Endothelial cell of umbilical vein (primary cell): ENCODE measurements at regions not wholly inside any gene's neighbourhood (a gene's known extent, or its start where the extent isn't known, plus 50 kb on each side); places are given as distances from the start of the nearest gene placed in this dataset.

ENCODE experiments used
- BruUV-seq: library from RNA; stranded (reverse); fragments of 400-500 nt; replicated peaks from 2 replicates; lab custom pipeline; 2021; lab: Mats Ljungman, UMichigan
- CTCF ChIA-PET: fragments of 300-600, 350-600 bp; sonication (Branson Sonifier 250); formaldehyde crosslinking; loops from one replicate; lab custom pipeline; 2021; ENCODE audit warnings: antibody characterized with exemption, inconsistent platforms; lab: Charles Lee
- POLR2A ChIA-PET: fragments of 300-600, 350-600 bp; sonication (Branson Sonifier 250); formaldehyde crosslinking; loops from one replicate; lab custom pipeline; 2021; ENCODE audit warnings: antibody characterized with exemption, inconsistent platforms; lab: Charles Lee
- DNase-seq: peaks from one replicate; pipeline ENCODE4 v3.0.0-alpha.2; 2011; ENCODE audit warnings: low read depth, low spot score
- FAIRE-seq: peaks from 2 replicates; lab custom pipeline; 2011; peaks lifted over from hg19 to GRCh38; lab: Jason Lieb, UNC
- H2AFZ ChIP-seq: 2 replicates; pipeline ENCODE4 v1.6.0; 2012; ENCODE audit warnings: low read depth, low read length, control low read depth, inconsistent platforms
- H3K27ac ChIP-seq: 2 replicates; pipeline ENCODE4 v1.5.1; 2011; ENCODE audit warnings: low read depth, mild to moderate bottlenecking, control low read depth, low read length, moderate library complexity; ENCODE audit not compliant: insufficient read depth
- H3K27me3 ChIP-seq, 2 experiments: 2 replicates each; pipeline versions ENCODE4 v1.6.0 to v1.6.1; 2011; ENCODE audit warnings: low read length in 2 of 2, mixed read lengths in 1 of 2; ENCODE audit not compliant: control insufficient read depth in 2 of 2, insufficient read depth in 2 of 2
- H3K36me3 ChIP-seq, 2 experiments: 2 replicates in 1 of 2; 3 replicates in 1 of 2; pipeline ENCODE4 v1.5.1; 2011; ENCODE audit warnings: low read length in 2 of 2, mild to moderate bottlenecking in 1 of 2, moderate library complexity in 1 of 2; ENCODE audit not compliant: control insufficient read depth in 2 of 2, insufficient read depth in 2 of 2; ENCODE audit errors: extremely low read depth in 1 of 2
- H3K4me1 ChIP-seq: 3 replicates; pipeline ENCODE4 v1.5.1; 2011; ENCODE audit warnings: mild to moderate bottlenecking, low read length; ENCODE audit not compliant: control insufficient read depth, insufficient read depth; ENCODE audit errors: extremely low read depth
- H3K4me2 ChIP-seq: 2 replicates; pipeline ENCODE4 v1.6.1; 2011; ENCODE audit warnings: low read length, control low read depth, mixed read lengths; ENCODE audit not compliant: insufficient read depth
- H3K4me3 ChIP-seq, 3 experiments: fragments of 200-600 bp in 1 of 3; sonication (generic), shearing (Covaris generic) in 1 of 3; replicated peaks in 1 of 3; 2 replicates each; pipeline ENCODE4 v1.5.1; 2011 to 2016; ENCODE audit warnings: control low read depth in 3 of 3, low read length in 3 of 3, mild to moderate bottlenecking in 2 of 3, inconsistent platforms in 1 of 3, low read depth in 1 of 3, moderate library complexity in 1 of 3; ENCODE audit not compliant: insufficient read depth in 1 of 3
- H3K79me2 ChIP-seq: 2 replicates; pipeline ENCODE4 v1.6.0; 2012; ENCODE audit warnings: low read length, inconsistent platforms; ENCODE audit not compliant: control insufficient read depth, insufficient read depth
- H3K9ac ChIP-seq: replicated peaks from 2 replicates; pipeline ENCODE3; 2011; ENCODE audit warnings: low read length, control low read depth; ENCODE audit not compliant: insufficient read depth; ENCODE audit errors: extremely low read depth
- H3K9me1 ChIP-seq: replicated peaks from 3 replicates; pipeline ENCODE4 v1.6.0; 2011; ENCODE audit warnings: mild to moderate bottlenecking, low read length; ENCODE audit not compliant: control insufficient read depth, insufficient read depth; ENCODE audit errors: extremely low read depth
- H3K9me3 ChIP-seq: replicated peaks from 2 replicates; pipeline ENCODE4 v1.5.1; 2012; ENCODE audit warnings: low read length, inconsistent platforms; ENCODE audit not compliant: control insufficient read depth, insufficient read depth
- H4K20me1 ChIP-seq: replicated peaks from 2 replicates; pipeline ENCODE3; 2011; ENCODE audit warnings: mild to moderate bottlenecking, low read length; ENCODE audit not compliant: control insufficient read depth, insufficient read depth; ENCODE audit errors: extremely low read depth
- CTCF ChIP-seq, 2 donors: IDR thresholded peaks; 1 replicate in 1 of 2; 2 replicates in 1 of 2; pipeline ENCODE4 v1.5.1; 2011; ENCODE audit warnings: low read length in 2 of 2, mild to moderate bottlenecking in 2 of 2, moderate library complexity in 2 of 2, control low read depth in 1 of 2, inconsistent platforms in 1 of 2, low read depth in 1 of 2; ENCODE audit not compliant: insufficient read depth in 1 of 2; ENCODE audit errors: extremely low read depth in 1 of 2
- EZH2 ChIP-seq: IDR thresholded peaks from 2 replicates; pipeline ENCODE4 v1.6.1; 2012; ENCODE audit warnings: borderline replicate concordance, low read depth, mild to moderate bottlenecking, moderate library complexity, low read length, inconsistent platforms; ENCODE audit not compliant: severe bottlenecking
- FOS ChIP-seq: IDR thresholded peaks from 2 replicates; pipeline ENCODE4 v1.6.1; 2011; ENCODE audit warnings: mild to moderate bottlenecking, low read length, moderate library complexity, borderline replicate concordance; ENCODE audit not compliant: insufficient read depth
- GATA2 ChIP-seq: IDR thresholded peaks from 2 replicates; pipeline ENCODE4 v1.7.0; 2011; ENCODE audit warnings: low read depth, mild to moderate bottlenecking, moderate library complexity, mixed read lengths, low read length; ENCODE audit not compliant: insufficient read length, insufficient read depth
- JUN ChIP-seq: IDR thresholded peaks from 2 replicates; pipeline ENCODE4 v1.6.1; 2011; ENCODE audit warnings: borderline replicate concordance, low read depth; ENCODE audit not compliant: insufficient read length, insufficient read depth
- MYC ChIP-seq: IDR thresholded peaks from one replicate; pipeline ENCODE4 v1.6.1; 2011; ENCODE audit warnings: mild to moderate bottlenecking, low read depth, low read length
- POLR2A ChIP-seq: IDR thresholded peaks from 2 replicates; pipeline ENCODE4 v1.6.1; 2012; ENCODE audit warnings: low read depth, mild to moderate bottlenecking, control low read depth, low read length
- POLR2AphosphoS5 ChIP-seq: IDR thresholded peaks from 2 replicates; pipeline ENCODE4 v1.6.1; 2012; ENCODE audit warnings: low read depth, mild to moderate bottlenecking, control low read depth, low read length, moderate library complexity; ENCODE audit not compliant: insufficient read depth
- dilution Hi-C: fragments of 300-500 bp; cut with MboI; formaldehyde crosslinking; loops from one replicate; pipeline ENCODE4 v1.15.0; 2019; ENCODE audit warnings: low sequenced_read_pairs; ENCODE audit not compliant: extremely low pct_ligation_motif_present
- intact Hi-C: fragments of 100-400 bp; cut with micrococcal nuclease; formaldehyde crosslinking; loops from one replicate; pipeline ENCODE4 v1.10.0; 2022
- TF ChIP-seq, protein P1 (sequence below): IDR thresholded peaks from 2 replicates; pipeline ENCODE4 v1.6.1; 2011; ENCODE audit not compliant: insufficient read depth, insufficient read length

DNA sequence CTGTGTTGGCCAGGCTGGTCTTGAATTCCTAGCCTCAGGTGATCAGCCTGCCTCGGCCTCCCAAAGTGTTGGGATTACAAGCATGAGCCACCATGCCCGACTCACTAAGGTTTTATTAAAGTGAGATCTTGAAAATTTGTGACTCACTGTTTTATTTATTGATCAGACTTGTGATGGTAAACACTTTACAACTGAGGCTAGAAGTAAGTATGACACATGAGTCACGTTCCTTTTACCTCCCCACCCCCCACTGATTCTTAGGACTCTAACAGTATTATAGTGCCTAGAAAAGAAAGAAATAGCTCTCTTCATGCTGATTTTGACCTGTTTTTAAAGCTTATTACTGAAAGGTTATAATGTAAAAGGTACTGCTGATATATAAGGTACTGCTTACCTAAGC lies 160.6 kb downstream of the TANC2 start:
- H3K79me2 ChIP-seq: no peaks in the 10 kb centered on the region
- H3K27ac ChIP-seq: no peak overlapping the region
- TF ChIP-seq, protein P1, sequence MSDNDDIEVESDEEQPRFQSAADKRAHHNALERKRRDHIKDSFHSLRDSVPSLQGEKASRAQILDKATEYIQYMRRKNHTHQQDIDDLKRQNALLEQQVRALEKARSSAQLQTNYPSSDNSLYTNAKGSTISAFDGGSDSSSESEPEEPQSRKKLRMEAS: no peak
- TF ChIP-seq POLR2AphosphoS5 (no peak), POLR2A (no peak), FOS (no peak), MYC (no peak), EZH2 (no peak), JUN (no peak), CTCF (IDR thresholded peaks at IDR 0.05; ENCODE audit: extremely low read depth in 1 of 2, insufficient read depth in 1 of 2, low read depth in 1 of 2, low read length in 2 of 2) (no peak), GATA2 (no peak)
- dilution Hi-C loops: no loop called here
- ChIA-PET CTCF (interaction anchor here (1.0 to 1.4 kb wide), 2 partner anchors 9 to 280 kb away, joined by 4 to 8 read pairs; no protein-coding TSS in a partner anchor), POLR2A (no interaction called here)
- H3K9me3 ChIP-seq: no peaks in the 10 kb centered on the region
- no peaks in the 10 kb centered on the region for H3K36me3 ChIP-seq
- no peak overlapping the region for H3K9ac ChIP-seq
- no peaks in the 10 kb centered on the region for H4K20me1 ChIP-seq
- H3K4me1 ChIP-seq: no peaks in the 10 kb centered on the region
- no peak overlapping the region for H2AFZ ChIP-seq
- no peak overlapping the region for H3K4me2 ChIP-seq
- intact Hi-C loops: no loop called here
- no peak overlapping the region for H3K4me3 ChIP-seq
- no TSS peak for BruUV-seq
- no peaks in the 10 kb centered on the region for H3K9me1 ChIP-seq
- no peak for DNase-seq
- no peaks in the 10 kb centered on the region for H3K27me3 ChIP-seq
- no peak for FAIRE-seq
